Fibroblast of skin of left biceps (primary cell): ENCODE measurements at regions not wholly inside any gene's neighbourhood (a gene's known extent, or its start where the extent isn't known, plus 50 kb on each side); places are given as distances from the start of the nearest gene placed in this dataset.

Experiments used
- DNase-seq, 2 experiments: peaks; one replicate each; pipeline ENCODE4 v3.0.0-alpha.2; 2013; ENCODE audit warnings: low read depth in 2 of 2

- DNase-seq: no peak
Measured at GRCh38 chr10:113322843-113323242, 230.0 kb upstream of the HABP2 start.

DNA sequence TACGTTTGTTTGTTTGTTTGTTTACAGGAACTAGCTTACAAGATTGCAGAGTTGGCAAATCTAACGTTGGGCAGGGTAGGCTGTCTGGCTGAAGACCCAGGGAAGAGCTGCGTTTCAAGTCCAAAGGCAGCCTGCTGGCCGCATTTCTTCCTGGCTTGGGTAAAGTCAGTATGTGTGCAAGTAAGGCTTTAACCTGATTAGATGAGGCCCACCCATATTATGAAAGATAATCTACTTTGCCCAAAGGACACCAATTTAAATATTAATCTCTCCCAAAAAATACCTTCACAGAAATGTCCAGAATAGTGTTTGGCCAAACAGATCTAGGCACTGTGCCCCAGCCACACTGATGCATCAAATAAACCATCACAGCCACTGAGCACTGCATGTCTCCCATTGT, 228.9 kb upstream of the HABP2 start:
- no peak for DNase-seq

DNA sequence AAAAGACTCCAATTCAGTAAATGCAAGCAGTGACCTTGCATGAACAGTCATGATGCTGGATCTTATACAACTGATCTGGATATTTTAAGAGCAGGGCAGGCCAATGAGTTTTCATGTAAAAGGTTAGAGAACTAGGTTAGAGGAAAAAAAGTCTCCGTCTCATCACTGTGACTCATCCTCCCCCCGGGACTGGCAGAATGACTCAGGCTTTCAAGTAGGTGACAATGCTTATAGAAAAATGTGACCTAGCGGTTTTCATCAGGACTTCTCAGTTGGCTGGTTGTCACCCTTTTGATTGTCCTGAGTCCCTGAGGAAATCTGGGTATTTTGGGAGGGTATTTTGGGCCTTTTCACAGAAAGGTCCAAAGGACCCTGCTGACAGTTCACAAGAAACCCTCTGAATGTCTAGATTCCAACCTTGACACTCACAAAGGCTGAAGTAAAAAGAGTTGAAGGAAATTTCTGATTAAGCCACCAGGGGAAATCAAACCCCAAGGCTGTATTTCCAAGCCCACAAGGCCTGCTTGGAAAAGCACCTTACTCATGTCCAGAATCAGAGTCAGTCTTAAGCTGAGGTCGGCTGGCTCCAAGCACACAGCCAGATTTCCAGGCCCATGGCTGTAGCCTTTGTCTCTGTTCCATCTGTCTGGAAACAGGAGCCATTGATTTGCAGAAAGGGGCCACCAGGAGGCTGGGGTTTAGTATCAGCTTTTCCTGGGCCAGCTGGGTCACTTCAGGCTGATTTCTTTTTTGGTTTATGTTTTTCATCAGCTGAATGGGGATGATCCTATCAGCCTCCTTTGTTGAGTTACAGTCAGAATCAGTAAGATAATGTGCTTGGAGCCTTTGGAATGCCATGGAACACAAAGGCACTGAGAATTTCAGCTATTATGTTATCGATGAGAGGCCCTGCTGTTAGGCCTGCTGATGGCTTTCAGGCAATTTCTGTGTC, 226.4 kb upstream of the HABP2 start:
- DNase-seq: peak; percentile 53 to 58

GRCh38 chr10:113329121-113329596, 223.7 kb upstream of the HABP2 start:
- DNase-seq: peak; percentile 73 to 76

GRCh38 chr10:113331961-113332360, 220.9 kb upstream of the HABP2 start:
- no peak for DNase-seq

DNA sequence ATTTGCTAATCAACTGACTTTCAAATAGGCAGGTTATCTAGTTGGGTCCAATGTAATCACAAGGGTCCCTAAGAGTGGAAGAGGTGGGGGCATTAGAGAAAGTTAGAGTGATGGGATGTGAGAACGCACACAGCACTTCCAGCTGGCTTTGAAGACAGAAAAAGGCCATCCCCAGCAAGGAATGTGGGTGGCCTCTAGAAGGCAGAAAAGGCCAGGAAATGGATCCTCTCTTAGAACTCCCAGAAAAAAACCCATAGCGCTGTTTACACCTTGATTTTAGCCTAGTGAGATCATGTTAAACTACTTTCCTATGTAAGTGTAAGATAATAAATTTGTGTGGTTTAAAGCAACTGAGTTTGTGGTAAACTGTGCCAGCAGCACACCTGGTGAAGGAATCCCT, 219.5 kb upstream of the HABP2 start:
- no peak for DNase-seq

DNA sequence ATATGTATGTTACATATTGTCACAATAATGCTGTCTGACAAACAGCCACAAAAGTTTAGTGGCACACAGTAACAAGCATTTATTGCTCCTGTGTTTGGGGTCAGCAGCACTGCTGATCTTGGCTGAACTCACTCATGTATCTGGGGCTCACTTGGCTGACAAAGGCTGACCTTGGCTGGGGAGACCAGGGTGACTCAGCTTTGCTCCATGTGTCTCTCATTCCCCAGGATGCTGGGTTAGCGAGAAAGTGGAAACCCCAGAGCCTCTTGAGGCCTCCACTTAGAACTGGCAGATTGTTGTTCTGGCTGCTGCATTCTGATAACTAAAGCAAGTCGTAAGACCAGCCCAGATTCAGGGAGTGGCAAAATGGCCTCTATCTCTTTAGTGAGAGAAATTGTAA, 217.3 kb upstream of the HABP2 start:
- no peak for DNase-seq

DNA sequence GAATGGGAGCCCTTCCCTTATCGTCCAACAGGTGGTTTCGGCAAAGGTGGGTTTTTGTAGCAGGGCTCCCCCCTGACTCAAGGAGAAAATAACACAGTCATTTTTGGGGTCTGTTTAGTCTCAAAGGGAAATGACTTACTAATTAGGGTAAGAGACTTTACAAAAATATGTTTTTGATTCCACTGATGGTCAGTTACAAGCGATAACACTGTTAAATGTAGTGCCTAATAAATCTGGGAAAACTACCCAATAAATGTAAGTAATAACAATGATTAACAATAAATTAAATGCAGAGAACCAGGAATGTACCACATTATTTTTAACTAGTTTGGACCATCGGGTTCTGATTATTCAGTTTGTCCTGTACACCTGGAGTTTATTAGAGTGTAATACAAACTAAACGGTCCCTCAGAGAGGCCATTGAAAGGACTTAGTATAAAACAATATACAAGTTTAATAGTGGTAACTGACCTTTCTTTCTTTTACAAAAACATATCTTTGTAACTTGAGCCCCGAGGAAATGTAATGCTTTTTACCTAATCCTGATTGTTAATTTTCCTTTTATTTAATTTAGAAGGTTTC, 216.2 kb upstream of the HABP2 start:
- no peak for DNase-seq

DNA sequence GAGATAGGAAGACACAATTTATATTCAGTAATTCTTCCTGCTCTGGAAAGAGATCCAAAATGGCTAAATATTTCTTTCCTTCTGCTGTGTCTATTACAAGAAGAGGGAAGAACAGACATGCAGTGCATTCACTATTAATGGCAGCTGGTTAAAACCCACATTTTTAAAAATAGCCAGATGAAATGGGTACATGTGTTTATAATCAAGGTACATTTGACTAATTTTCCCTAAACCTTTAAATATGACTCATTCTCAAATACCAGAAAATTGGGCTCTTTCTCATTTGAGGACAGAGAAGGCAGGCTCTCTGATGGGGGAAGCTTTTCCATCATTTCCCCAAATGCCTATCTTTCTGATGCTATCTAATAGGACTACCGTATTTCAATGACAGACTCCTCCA, 215.7 kb upstream of the HABP2 start:
- peak; percentile 64 to 71 for DNase-seq

DNA sequence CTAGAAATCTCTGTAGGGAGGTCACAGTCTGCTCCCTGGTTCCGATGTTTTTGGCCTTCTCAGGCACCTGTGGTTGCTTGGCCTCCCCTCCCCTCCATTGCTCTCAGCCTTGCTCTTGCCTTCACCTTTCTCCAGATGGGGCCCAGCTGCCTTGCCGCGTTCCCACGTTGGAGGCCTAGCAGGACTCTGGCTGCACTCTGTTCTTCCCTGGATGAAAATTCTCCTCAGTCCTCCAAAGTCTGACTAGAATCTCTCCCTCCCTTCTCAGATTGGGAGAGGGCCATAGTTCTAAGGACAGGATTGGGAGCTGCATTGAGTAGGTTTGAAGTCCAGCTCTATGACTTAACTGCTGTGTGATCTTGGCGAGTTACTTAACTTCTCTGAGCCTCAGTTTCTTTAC, 213.7 kb upstream of the HABP2 start:
- no peak for DNase-seq

DNA sequence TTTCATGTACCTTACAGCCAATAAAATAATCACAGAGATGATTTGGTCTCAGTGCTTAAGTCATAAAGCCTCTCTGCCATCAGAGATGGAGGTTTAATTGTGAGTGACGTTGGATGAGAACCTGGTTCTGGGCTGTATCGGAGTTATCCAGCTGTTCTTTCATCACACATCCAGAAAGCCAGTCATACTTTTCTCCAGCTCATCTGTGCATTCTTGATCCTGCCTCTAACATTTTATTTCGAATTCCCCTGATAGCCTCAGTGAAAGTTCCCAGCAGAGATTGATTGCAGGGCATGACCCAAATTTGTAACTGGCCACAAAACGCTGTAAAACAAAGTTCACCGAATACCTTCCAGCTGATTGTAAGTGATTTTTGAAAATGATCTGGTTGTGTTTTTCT, 212.6 kb upstream of the HABP2 start:
- no peak for DNase-seq

- DNase-seq: no peak
Measured at GRCh38 chr10:113341138-113341537, 211.7 kb upstream of the HABP2 start.

GRCh38 chr10:113345826-113346624, 206.8 kb upstream of the HABP2 start:
- DNase-seq: no peak

DNA sequence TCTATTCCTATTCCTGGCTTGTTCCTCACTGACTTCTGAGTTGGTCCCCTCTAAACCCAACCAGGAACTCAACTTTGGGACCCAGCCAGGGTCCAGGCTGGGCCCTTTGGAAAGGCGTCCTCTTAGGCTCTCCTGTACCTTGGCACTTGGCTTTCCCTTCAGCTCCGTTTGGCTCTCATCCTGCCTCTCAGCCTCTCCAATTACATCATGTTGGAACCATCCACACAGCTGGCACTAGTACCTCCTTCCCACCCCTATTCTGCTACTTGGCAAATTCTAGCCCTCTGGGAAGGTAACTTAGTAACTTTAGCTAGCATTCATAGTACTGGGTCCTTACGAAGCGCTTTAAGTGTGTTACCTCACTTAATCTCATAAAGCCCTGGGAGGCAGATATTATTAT, 205.3 kb upstream of the HABP2 start:
- DNase-seq: no peak

GRCh38 chr10:113348694-113349093, 204.2 kb upstream of the HABP2 start:
- DNase-seq: no peak

DNA sequence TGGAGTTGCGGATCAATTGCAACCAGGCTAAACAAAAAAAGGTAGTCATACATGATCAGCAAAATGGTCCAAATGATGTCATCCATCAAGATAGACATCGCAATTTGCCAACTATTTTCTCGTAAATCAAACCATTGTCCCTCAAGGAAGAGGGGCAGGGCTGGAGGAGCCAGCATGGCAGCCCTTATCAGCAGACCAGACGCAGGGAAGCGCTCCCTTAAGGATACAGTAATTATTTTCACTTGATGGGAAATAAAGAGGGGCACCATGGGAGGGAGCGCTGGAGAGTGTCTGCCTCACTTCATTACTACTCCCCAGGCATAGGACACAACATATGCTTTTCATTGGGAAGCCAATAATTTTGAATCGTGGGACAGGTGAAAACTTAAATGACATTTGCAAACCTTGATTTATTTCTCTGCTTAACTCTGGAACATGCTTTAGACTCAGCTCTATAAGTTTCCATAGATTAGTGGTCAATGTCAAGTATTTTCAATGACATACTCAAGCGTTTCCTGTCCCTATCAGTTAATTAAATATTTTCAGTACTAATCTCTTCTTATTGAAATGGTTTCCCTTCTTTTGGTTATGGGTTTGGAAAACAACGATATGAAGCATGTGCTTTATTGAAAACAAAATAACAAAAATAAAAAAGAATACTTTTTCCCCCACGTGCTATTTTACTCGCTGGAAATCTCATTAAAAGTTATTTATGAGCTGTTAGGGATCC, 202.4 kb upstream of the HABP2 start:
- no peak for DNase-seq

- DNase-seq: peak; percentile 44 to 59
Measured at GRCh38 chr10:113354711-113355110, 198.1 kb upstream of the HABP2 start.

DNA sequence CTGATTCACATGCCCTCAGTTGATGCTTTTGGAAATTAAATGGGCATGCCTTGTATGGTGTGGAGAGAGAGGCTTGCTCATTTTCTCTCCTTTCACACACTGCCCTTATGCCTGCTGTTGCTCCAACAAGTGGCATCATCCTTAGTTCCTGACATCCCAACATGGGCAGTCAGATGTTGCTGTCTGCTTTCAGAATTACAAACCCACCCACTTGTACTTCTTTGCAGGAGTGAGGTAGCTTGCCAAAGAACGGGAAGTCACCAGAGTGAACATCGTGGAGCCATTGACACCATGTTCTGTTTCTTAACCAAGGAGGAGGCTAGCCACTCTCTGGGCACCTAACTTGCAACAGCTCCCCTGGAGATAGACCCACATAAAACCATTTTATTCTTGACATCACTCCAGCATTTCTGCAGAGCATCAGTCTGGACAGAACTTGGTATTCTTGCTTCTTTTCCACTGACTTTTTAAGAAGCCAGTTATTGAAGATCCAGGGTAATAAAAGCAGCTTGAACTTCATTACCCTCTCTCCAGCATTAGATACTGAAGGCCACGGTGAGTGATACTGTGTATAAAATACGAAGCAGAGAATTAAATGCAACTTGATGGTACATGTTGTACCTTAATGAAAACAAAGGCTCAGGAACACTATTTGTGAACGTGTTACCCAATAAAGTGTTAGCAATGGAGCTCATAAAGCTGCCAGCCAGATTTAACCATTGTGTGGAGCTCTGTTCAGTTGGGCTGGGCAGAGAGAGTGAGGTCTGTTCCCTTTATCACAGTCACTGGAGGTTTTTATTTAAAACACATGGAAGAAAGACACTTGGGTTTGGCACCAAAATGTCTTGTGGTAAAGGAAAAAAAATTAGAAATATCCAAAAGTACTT, 195.8 kb upstream of the HABP2 start:
- peak; percentile 77 to 80 for DNase-seq

GRCh38 chr10:113357681-113358300, 195.1 kb upstream of the HABP2 start:
- no peak for DNase-seq

DNA sequence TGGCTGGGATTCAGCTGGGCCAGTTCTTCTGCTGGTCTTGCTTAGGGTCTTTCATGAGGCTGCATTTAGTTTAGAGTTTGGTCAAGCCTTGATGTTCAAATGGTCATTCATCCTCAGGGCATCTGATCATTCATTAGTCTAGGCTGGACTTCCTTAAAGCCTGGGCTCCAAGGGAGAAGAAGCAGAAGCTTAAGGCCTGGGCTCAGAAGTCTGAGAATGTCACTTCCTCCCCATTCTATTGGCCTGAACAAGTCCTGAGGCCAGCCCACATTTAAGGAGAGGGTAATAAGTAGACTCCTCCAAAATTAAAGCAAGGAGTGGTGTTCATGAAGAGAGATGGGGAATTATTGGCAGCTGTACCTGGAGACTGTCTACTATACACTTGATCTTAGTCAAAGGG, 193.2 kb upstream of the HABP2 start:
- DNase-seq: no peak
